GM23338 (cell line): ENCODE measurements at regions not wholly inside any gene's neighbourhood (a gene's known extent, or its start where the extent isn't known, plus 50 kb on each side); places are given as distances from the start of the nearest gene placed in this dataset.

Source experiments
- ATAC-seq: fragments of 200-7000 bp; cut with Tn5 transposase; 3 replicates; pipeline ENCODE4 v1.9.1; 2020
- DNase-seq: peaks from one replicate; pipeline ENCODE4 v3.0.0-alpha.2; 2015; ENCODE audit warnings: low spot score
- H2AFZ ChIP-seq: fragments of 200-600 bp; sonication (generic); 2 replicates; pipeline ENCODE4 v1.8.0; 2016; ENCODE audit warnings: antibody characterized with exemption, mild to moderate bottlenecking, moderate library complexity
- H3F3A ChIP-seq: fragments of 200-600 bp; sonication (generic); replicated peaks from 2 replicates; pipeline ENCODE4 v1.8.0; 2017; ENCODE audit warnings: antibody characterized with exemption, mixed run types, low read depth
- H3K27ac ChIP-seq: fragments of 200-600 bp; sonication (generic); 2 replicates; pipeline ENCODE4 v1.6.1; 2016; ENCODE audit warnings: low read depth
- H3K27me3 ChIP-seq: fragments of 200-600 bp; sonication (generic); 2 replicates; pipeline ENCODE4 v1.8.0; 2016; ENCODE audit warnings: mild to moderate bottlenecking, mixed run types, moderate library complexity; ENCODE audit not compliant: insufficient read depth
- H3K36me3 ChIP-seq: fragments of 200-600 bp; sonication (generic); 2 replicates; pipeline ENCODE4 v1.8.0; 2016; ENCODE audit warnings: mild to moderate bottlenecking; ENCODE audit not compliant: insufficient read depth
- H3K4me1 ChIP-seq: fragments of 200-600 bp; sonication (generic); 2 replicates; pipeline ENCODE4 v1.8.0; 2016; ENCODE audit warnings: mild to moderate bottlenecking, moderate library complexity; ENCODE audit not compliant: insufficient read depth
- H3K4me2 ChIP-seq: fragments of 200-600 bp; sonication (generic); 2 replicates; pipeline ENCODE4 v1.7.1; 2017; ENCODE audit warnings: mixed run types
- H3K4me3 ChIP-seq: fragments of 200-600 bp; sonication (generic); 2 replicates; pipeline ENCODE4 v1.6.1; 2016; ENCODE audit warnings: mixed run types
- H3K79me2 ChIP-seq: fragments of 200-600 bp; sonication (generic); replicated peaks from 2 replicates; pipeline ENCODE4 v1.8.0; 2017; ENCODE audit warnings: mild to moderate bottlenecking; ENCODE audit not compliant: insufficient read depth
- H3K9me2 ChIP-seq: fragments of 200-600 bp; sonication (generic); 2 replicates; pipeline ENCODE4 v1.8.0; 2017; ENCODE audit not compliant: insufficient read depth
- H4K20me1 ChIP-seq: fragments of 200-600 bp; sonication (generic); replicated peaks from 2 replicates; pipeline ENCODE4 v1.8.0; 2017; ENCODE audit warnings: mild to moderate bottlenecking; ENCODE audit not compliant: insufficient read depth
- H3K27ac Mint-ChIP-seq: 2 replicates; pipeline ENCODE4 v1.8.0; 2020; ENCODE audit warnings: inconsistent platforms, mild to moderate bottlenecking, moderate library complexity, mixed read lengths
- H3K27me3 Mint-ChIP-seq: 3 replicates; pipeline ENCODE4 v1.8.0; 2022; ENCODE audit warnings: low read depth, mild to moderate bottlenecking, moderate library complexity, mixed read lengths, inconsistent platforms; ENCODE audit not compliant: insufficient read depth, poor library complexity
- H3K36me3 Mint-ChIP-seq: 3 replicates; pipeline ENCODE4 v1.8.0; 2021; ENCODE audit warnings: low read depth, mild to moderate bottlenecking, inconsistent platforms, moderate library complexity, mixed read lengths
- H3K4me1 Mint-ChIP-seq: 3 replicates; pipeline ENCODE4 v1.8.0; 2020; ENCODE audit warnings: mild to moderate bottlenecking, inconsistent platforms, mixed read lengths
- H3K4me3 Mint-ChIP-seq: 3 replicates; pipeline ENCODE4 v1.8.0; 2021; ENCODE audit warnings: moderate library complexity, mild to moderate bottlenecking, inconsistent platforms, mixed read lengths
- H3K9me3 Mint-ChIP-seq: 3 replicates; pipeline ENCODE4 v1.8.0; 2020; ENCODE audit warnings: moderate library complexity, mild to moderate bottlenecking, inconsistent platforms, mixed read lengths
- CREB1 ChIP-seq: fragments of 250-450 bp; sonication (Bioruptor Pico); IDR thresholded peaks from 2 replicates; pipeline ENCODE4 v1.5.0; 2020; ENCODE audit warnings: low read depth, mild to moderate bottlenecking, moderate library complexity
- ETS1 ChIP-seq: IDR thresholded peaks from 2 replicates; pipeline ENCODE4 v1.6.1; 2016; ENCODE audit warnings: antibody characterized with exemption
- EZH2 ChIP-seq: fragments of 200-600 bp; sonication (generic); IDR thresholded peaks from one replicate; pipeline ENCODE4 v1.8.0; 2017; ENCODE audit warnings: antibody characterized with exemption, mild to moderate bottlenecking, low read depth; ENCODE audit not compliant: unreplicated experiment
- POLR2AphosphoS5 ChIP-seq: IDR thresholded peaks from 2 replicates; pipeline ENCODE4 v1.6.1; 2016; ENCODE audit warnings: antibody characterized with exemption, low read depth
- REST ChIP-seq: IDR thresholded peaks from one replicate; pipeline ENCODE4 v1.6.1; 2018; ENCODE audit warnings: antibody characterized with exemption; ENCODE audit not compliant: unreplicated experiment
- STAT1 ChIP-seq: IDR thresholded peaks from one replicate; pipeline ENCODE4 v1.6.1; 2016; ENCODE audit warnings: antibody characterized with exemption; ENCODE audit not compliant: unreplicated experiment
- ZNF114 ChIP-seq: fragments of 250-450 bp; sonication (Bioruptor Pico); IDR thresholded peaks from 2 replicates; pipeline ENCODE4 v1.5.0; 2020; ENCODE audit warnings: mild to moderate bottlenecking, moderate library complexity
- ZNF331 ChIP-seq: fragments of 250-450 bp; sonication (Bioruptor Pico); IDR thresholded peaks from 2 replicates; pipeline ENCODE4 v1.5.0; 2020; ENCODE audit warnings: low read depth, mild to moderate bottlenecking, moderate library complexity
- ZNF462 ChIP-seq: fragments of 250-450 bp; sonication (Bioruptor Pico); IDR thresholded peaks from 2 replicates; pipeline ENCODE4 v1.5.0; 2020; ENCODE audit warnings: mild to moderate bottlenecking, moderate library complexity
- TF ChIP-seq, protein P1 (sequence below), 2 experiments: fragments of 200-600 bp in 1 of 2; sonication (generic) in 1 of 2; conservative IDR thresholded peaks; 2 replicates each; pipeline versions ENCODE4 v1.5.1 to v1.6.1; 2016 to 2017; ENCODE audit warnings: antibody characterized with exemption in 2 of 2, low read depth in 2 of 2, mild to moderate bottlenecking in 2 of 2, moderate library complexity in 1 of 2

- no peaks in the 10 kb centered on the region for H3K4me1 ChIP-seq
- Mint-ChIP-seq H3K27ac (no peak overlapping the region), H3K36me3 (no peaks in the 10 kb centered on the region), H3K9me3 (peaks cover 5% of the 10 kb centered on the region; the same call in 1 of the 3 replicates), H3K4me1 (peaks cover 6% of the 10 kb centered on the region; the same call in 1 of the 3 replicates), H3K4me3 (no peak overlapping the region), H3K27me3 (no peaks in the 10 kb centered on the region)
- H3K36me3 ChIP-seq: no peaks in the 10 kb centered on the region
- H3K4me2 ChIP-seq: no peak overlapping the region
- ATAC-seq (no peak), DNase-seq (no peak)
- H3K4me3 ChIP-seq: no peak overlapping the region
- no peak for TF ChIP-seq EZH2
- TF ChIP-seq REST: no peak
- no peak for TF ChIP-seq POLR2AphosphoS5
- TF ChIP-seq, protein P1, sequence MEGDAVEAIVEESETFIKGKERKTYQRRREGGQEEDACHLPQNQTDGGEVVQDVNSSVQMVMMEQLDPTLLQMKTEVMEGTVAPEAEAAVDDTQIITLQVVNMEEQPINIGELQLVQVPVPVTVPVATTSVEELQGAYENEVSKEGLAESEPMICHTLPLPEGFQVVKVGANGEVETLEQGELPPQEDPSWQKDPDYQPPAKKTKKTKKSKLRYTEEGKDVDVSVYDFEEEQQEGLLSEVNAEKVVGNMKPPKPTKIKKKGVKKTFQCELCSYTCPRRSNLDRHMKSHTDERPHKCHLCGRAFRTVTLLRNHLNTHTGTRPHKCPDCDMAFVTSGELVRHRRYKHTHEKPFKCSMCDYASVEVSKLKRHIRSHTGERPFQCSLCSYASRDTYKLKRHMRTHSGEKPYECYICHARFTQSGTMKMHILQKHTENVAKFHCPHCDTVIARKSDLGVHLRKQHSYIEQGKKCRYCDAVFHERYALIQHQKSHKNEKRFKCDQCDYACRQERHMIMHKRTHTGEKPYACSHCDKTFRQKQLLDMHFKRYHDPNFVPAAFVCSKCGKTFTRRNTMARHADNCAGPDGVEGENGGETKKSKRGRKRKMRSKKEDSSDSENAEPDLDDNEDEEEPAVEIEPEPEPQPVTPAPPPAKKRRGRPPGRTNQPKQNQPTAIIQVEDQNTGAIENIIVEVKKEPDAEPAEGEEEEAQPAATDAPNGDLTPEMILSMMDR (conservative IDR thresholded peaks at IDR 0.05; ENCODE audit: low read depth in 2 of 2): no peak
- no peaks in the 10 kb centered on the region for H4K20me1 ChIP-seq
- no peak overlapping the region for H3K27ac ChIP-seq
- H3K27me3 ChIP-seq: no peaks in the 10 kb centered on the region
- H3K79me2 ChIP-seq: no peaks in the 10 kb centered on the region
- H3F3A ChIP-seq: no peaks in the 10 kb centered on the region
- H3K9me2 ChIP-seq: no peaks in the 10 kb centered on the region
- no peak overlapping the region for H2AFZ ChIP-seq
Measured at GRCh38 chr2:18701981-18702380, 112.6 kb upstream of the NT5C1B start.

- ATAC-seq: no peak
- no peaks in the 10 kb centered on the region for H3K9me2 ChIP-seq
- H3K36me3 ChIP-seq: no peaks in the 10 kb centered on the region
- Mint-ChIP-seq H3K9me3 (peaks cover 5% of the 10 kb centered on the region; the same call in 1 of the 3 replicates), H3K4me3 (no peak overlapping the region), H3K27me3 (no peaks in the 10 kb centered on the region), H3K27ac (no peak overlapping the region), H3K4me1 (peaks cover 6% of the 10 kb centered on the region; the same call in 1 of the 3 replicates), H3K36me3 (no peaks in the 10 kb centered on the region)
- H3F3A ChIP-seq: no peaks in the 10 kb centered on the region
- no peak for DNase-seq
- no peaks in the 10 kb centered on the region for H3K79me2 ChIP-seq
- H4K20me1 ChIP-seq: no peaks in the 10 kb centered on the region
- no peak overlapping the region for H3K4me2 ChIP-seq
- no peak overlapping the region for H3K4me3 ChIP-seq
- H3K4me1 ChIP-seq: no peaks in the 10 kb centered on the region
- TF ChIP-seq ZNF114 (CRISPR knock-in tag): no peak
- no peak for TF ChIP-seq ZNF331 (CRISPR knock-in tag)
- TF ChIP-seq CREB1: no peak
- TF ChIP-seq ZNF462 (CRISPR knock-in tag): no peak
- TF ChIP-seq ETS1: no peak
- TF ChIP-seq POLR2AphosphoS5: no peak
- TF ChIP-seq STAT1: no peak
- no peak overlapping the region for H3K27ac ChIP-seq
- H2AFZ ChIP-seq: no peak overlapping the region
- no peaks in the 10 kb centered on the region for H3K27me3 ChIP-seq
Measured at GRCh38 chr2:18701546-18701945, 112.2 kb upstream of the NT5C1B start.
